ENCODE measurements at regions not wholly inside any gene's neighbourhood (a gene's known extent, or its start where the extent isn't known, plus 50 kb on each side); places are given as distances from the start of the nearest gene placed in this dataset.

DNA sequence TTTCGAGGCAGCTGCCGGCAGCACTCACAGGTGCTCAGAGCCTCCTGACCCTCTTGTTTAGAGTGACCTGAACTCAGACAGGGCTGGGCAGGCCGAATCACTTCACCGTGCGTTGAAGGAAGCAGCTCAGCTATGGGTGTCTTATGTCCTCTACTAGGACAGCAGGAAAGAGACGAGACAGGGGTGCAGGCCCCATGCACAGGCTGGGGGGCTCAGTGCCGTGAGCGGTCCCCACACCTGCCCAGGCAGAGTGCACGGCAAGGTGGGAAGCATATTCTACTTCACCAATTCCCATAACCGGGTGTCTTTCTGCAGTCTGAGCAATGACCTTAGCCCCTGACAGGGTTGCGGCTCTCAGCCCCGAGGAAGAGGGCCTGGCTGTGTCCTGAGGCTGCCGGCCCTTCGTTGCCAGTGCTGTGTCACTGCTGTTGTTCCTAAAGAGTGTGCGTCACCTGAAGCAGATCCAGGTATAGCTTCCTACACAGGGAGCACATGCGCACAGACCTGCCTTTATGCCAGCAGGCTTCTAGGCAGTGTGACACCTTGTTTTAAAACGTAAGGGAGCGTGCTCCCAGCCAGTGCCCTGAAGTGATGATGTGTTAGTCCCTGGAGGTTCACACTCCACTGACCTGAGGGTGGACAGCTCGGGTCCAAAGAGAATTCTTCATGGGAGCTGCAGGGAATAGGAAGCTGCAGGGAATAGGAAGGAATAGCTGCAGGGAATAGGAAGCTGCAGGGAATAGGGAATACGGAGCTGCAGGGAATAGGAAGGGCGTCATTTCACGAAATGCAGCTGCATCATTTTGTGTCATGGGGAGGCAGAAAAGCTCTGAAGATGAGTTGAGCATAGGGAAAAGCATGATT lies 207.9 kb upstream of the SALL3 start:
- no peaks in the 10 kb centered on the region for H3K4me1 ChIP-seq (ENCODE audit: control insufficient read depth in 3 of 3, insufficient read depth in 3 of 3, low read length in 3 of 3)
- H3K9me3 ChIP-seq (ENCODE audit: control insufficient read depth in 3 of 3, low read length in 3 of 3): no peaks in the 10 kb centered on the region
- no peaks in the 10 kb centered on the region for H3K36me3 ChIP-seq (ENCODE audit: control insufficient read depth in 3 of 3, insufficient read depth in 3 of 3, low read length in 3 of 3)
- no peak overlapping the region for H3K4me3 ChIP-seq (ENCODE audit: low read length in 3 of 3)
- H3K27ac ChIP-seq (ENCODE audit: low read depth, low read length): no peak overlapping the region
- no peak overlapping the region for H3K9ac ChIP-seq (ENCODE audit: low read depth in 1 of 3, low read length in 3 of 3)
- peaks cover 0 to 53% (median 16%) of the 10 kb centered on the region in 3 donors for H3K27me3 ChIP-seq (ENCODE audit: control insufficient read depth in 3 of 3, insufficient read depth in 3 of 3, low read length in 3 of 3)

DNA sequence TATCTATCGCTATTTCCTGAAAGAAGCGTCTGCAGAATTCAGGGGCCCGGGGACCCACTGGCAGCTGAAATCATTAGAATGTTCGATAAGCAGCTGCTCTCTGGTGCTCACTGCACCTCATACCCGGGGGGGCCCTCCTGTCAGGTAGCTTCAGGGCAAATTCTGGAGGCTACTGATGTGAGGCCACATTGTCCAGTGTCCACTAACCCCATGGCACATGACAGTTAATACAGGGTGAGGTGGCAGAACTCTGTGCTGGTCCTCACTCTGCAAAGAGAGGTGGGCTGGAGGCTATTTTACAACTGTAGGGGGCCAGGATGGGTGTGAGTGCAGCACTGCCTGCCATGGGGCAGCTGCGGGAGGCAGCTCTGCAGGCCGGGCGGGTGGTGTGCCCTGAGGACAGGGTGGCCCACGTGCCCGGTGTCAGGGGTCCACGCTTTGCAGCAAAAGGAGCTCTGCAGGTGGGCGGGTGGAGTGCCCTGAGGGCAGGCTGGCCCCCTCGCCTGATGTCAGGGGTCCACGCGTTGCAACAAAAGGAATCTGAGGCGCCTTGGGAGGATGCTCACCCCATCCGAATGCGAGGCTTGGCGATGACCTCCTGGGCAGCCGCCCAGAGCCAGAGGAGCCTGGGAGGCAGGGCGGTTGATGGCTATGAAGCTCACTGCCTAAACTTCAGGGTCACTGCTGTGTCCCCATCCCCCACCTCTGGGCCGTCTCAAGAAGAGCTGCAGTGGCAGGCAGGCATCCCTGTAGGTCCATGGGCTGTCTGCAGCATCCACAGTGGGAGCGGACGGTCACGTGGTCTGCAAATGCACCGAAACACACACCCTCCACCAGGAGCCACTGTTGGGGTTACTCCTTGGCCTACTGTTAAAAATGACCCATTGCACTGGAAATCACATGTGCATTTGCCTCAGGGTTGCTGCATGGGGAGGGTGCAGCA lies 207.0 kb upstream of the SALL3 start:
- no peak overlapping the region for H3K9ac ChIP-seq (ENCODE audit: low read depth in 1 of 3, low read length in 3 of 3)
- peaks cover 0 to 49% (median 14%) of the 10 kb centered on the region in 3 donors for H3K27me3 ChIP-seq (ENCODE audit: control insufficient read depth in 3 of 3, insufficient read depth in 3 of 3, low read length in 3 of 3)
- H3K4me1 ChIP-seq (ENCODE audit: control insufficient read depth in 3 of 3, insufficient read depth in 3 of 3, low read length in 3 of 3): no peaks in the 10 kb centered on the region
- H3K4me3 ChIP-seq (ENCODE audit: low read length in 3 of 3): no peak overlapping the region
- H3K27ac ChIP-seq (ENCODE audit: low read depth, low read length): no peak overlapping the region
- no peaks in the 10 kb centered on the region for H3K9me3 ChIP-seq (ENCODE audit: control insufficient read depth in 3 of 3, low read length in 3 of 3)
- no peaks in the 10 kb centered on the region for H3K36me3 ChIP-seq (ENCODE audit: control insufficient read depth in 3 of 3, insufficient read depth in 3 of 3, low read length in 3 of 3)

DNA sequence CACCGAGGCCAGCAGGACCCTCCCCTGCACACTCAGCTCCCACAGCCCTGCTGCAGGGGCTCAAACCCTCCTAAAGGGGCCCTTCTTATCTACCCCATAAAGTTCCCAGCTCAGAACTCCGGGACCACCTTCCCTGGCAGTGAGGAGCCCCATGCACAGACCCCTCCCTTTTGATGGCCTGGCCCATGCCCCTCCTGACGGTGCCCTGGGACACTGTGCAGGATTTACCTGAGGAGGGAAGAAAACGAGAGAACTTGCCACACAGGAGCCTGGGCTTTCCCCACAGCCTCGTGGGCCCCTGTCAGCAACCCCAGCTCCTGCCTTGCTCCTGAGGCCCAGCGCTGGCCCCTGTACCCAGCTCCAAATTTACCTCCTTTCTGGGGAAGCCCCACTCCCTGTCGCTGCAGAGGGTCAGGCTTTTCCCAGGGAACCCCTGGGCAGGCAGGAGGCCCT lies 206.3 kb upstream of the SALL3 start:
- Histone ChIP-seq H3K27me3 (ENCODE audit: control insufficient read depth in 3 of 3, insufficient read depth in 3 of 3, low read length in 3 of 3) (peaks cover 0 to 43% (median 10%) of the 10 kb centered on the region in 3 donors), H3K4me3 (ENCODE audit: low read length in 3 of 3) (no peak overlapping the region), H3K9me3 (ENCODE audit: control insufficient read depth in 3 of 3, low read length in 3 of 3) (no peaks in the 10 kb centered on the region), H3K36me3 (ENCODE audit: control insufficient read depth in 3 of 3, insufficient read depth in 3 of 3, low read length in 3 of 3) (no peaks in the 10 kb centered on the region), H3K4me1 (ENCODE audit: control insufficient read depth in 3 of 3, insufficient read depth in 3 of 3, low read length in 3 of 3) (no peaks in the 10 kb centered on the region), H3K27ac (ENCODE audit: low read depth, low read length) (no peak overlapping the region), H3K9ac (ENCODE audit: low read depth in 1 of 3, low read length in 3 of 3) (no peak overlapping the region)

DNA sequence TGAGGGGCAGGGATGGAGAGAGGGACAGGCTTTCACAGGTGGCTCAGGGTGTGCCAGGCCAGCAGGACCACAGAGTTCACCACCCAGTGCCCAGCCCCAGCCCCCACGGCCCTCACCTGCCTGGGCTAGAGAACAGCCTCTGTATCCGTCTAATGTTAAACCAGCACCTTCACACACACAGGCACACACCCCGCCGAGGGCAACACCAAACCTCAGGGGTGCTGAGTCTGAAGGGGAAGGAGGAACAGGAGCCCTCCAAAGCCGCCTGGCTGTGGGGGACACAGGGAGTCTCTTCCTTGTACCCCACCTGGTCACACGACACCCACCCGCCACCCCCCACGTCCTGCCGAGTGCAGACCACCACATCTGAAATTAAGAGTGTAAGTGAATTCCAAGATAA lies 205.8 kb upstream of the SALL3 start:
- Histone ChIP-seq H3K4me1 (ENCODE audit: control insufficient read depth in 3 of 3, insufficient read depth in 3 of 3, low read length in 3 of 3) (no peaks in the 10 kb centered on the region), H3K4me3 (ENCODE audit: low read length in 3 of 3) (no peak overlapping the region), H3K9me3 (ENCODE audit: control insufficient read depth in 3 of 3, low read length in 3 of 3) (no peaks in the 10 kb centered on the region), H3K9ac (ENCODE audit: low read depth in 1 of 3, low read length in 3 of 3) (no peak overlapping the region), H3K27ac (ENCODE audit: low read depth, low read length) (no peak overlapping the region), H3K27me3 (ENCODE audit: control insufficient read depth in 3 of 3, insufficient read depth in 3 of 3, low read length in 3 of 3) (peaks cover 0 to 38% (median 10%) of the 10 kb centered on the region in 3 donors), H3K36me3 (ENCODE audit: control insufficient read depth in 3 of 3, insufficient read depth in 3 of 3, low read length in 3 of 3) (no peaks in the 10 kb centered on the region)

DNA sequence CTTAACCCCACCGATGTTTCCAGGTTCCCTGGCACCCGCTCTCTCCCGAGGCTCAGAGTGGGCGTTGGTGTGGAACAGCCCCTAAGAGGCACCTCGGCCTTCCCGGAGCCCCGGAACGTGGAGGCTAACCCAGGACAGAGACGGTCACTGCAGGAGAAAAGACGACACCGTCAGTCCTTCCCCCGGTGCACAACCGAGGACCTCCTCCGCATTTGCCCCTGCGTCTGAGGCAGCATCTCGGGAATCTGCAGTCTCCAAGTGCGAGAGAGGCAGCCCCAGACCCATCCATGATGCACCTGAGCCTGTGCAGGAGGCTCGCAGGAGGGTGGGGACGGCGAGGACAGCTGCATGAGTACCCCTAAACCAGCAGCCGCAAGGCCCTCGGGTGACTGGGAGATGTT lies 204.9 kb upstream of the SALL3 start:
- H3K9me3 ChIP-seq (ENCODE audit: control insufficient read depth in 3 of 3, low read length in 3 of 3): no peaks in the 10 kb centered on the region
- no peaks in the 10 kb centered on the region for H3K4me1 ChIP-seq (ENCODE audit: control insufficient read depth in 3 of 3, insufficient read depth in 3 of 3, low read length in 3 of 3)
- H3K36me3 ChIP-seq (ENCODE audit: control insufficient read depth in 3 of 3, insufficient read depth in 3 of 3, low read length in 3 of 3): no peaks in the 10 kb centered on the region
- no peak overlapping the region for H3K27ac ChIP-seq (ENCODE audit: low read depth, low read length)
- H3K9ac ChIP-seq (ENCODE audit: low read depth in 1 of 3, low read length in 3 of 3): no peak overlapping the region
- peaks cover 0 to 29% (median 4%) of the 10 kb centered on the region in 3 donors for H3K27me3 ChIP-seq (ENCODE audit: control insufficient read depth in 3 of 3, insufficient read depth in 3 of 3, low read length in 3 of 3)
- H3K4me3 ChIP-seq (ENCODE audit: low read length in 3 of 3): no peak overlapping the region

DNA sequence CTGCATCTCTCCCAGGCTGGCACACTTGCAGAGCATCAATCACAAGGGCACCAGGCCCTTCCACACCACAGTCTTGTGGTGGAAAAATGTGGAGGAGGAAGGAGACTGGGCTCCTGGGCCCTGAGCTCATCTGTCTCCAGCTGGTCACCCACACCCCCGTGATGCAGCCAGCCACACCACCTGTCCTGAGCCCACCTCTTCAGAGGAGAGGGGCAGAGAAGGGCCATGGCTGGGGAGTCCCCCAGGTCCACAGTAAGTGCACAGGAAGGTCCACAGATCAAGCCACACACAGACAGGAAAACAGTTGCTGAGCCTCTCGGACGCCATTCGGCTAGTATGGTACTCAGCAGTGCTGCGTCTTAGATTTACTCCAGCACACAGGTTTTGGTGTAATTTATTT lies 203.5 kb upstream of the SALL3 start:
- Histone ChIP-seq H3K9ac (ENCODE audit: low read depth in 1 of 3, low read length in 3 of 3) (no peak overlapping the region), H3K27me3 (ENCODE audit: control insufficient read depth in 3 of 3, insufficient read depth in 3 of 3, low read length in 3 of 3) (peaks cover 0 to 18% (median 3%) of the 10 kb centered on the region in 3 donors), H3K27ac (ENCODE audit: low read depth, low read length) (no peak overlapping the region), H3K9me3 (ENCODE audit: control insufficient read depth in 3 of 3, low read length in 3 of 3) (no peaks in the 10 kb centered on the region), H3K4me3 (ENCODE audit: low read length in 3 of 3) (no peak overlapping the region), H3K4me1 (ENCODE audit: control insufficient read depth in 3 of 3, insufficient read depth in 3 of 3, low read length in 3 of 3) (no peaks in the 10 kb centered on the region), H3K36me3 (ENCODE audit: control insufficient read depth in 3 of 3, insufficient read depth in 3 of 3, low read length in 3 of 3) (no peaks in the 10 kb centered on the region)

DNA sequence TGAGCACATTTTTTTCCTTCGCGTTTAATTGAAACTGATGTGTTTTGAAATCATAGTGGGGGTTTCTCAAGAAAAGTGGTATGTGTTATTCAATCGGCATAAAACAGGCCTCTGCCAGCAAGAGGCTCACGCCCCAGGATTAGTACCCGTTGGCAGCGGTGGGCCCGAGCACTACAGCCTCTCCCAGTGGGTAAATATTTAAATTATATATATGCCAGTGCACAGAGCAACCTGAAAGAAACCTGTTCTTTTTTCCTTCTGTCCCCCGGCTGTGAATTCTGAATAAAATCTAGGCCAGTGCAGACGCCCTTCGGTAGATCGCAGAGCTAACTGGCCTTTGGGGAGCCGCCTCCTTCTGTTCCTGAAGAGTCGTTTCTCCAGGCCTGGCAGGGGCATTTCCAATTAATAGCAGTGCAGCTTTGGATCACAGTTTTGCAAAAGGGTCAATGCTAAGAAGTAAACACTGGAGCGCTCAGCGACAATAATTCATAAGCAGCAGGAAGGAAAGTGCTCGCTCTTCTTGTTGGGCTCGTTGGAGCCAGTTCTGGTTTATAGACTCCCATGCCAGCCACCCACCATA lies 202.8 kb upstream of the SALL3 start:
- Histone ChIP-seq H3K27ac (ENCODE audit: low read depth, low read length) (no peak overlapping the region), H3K4me1 (ENCODE audit: control insufficient read depth in 3 of 3, insufficient read depth in 3 of 3, low read length in 3 of 3) (no peaks in the 10 kb centered on the region), H3K36me3 (ENCODE audit: control insufficient read depth in 3 of 3, insufficient read depth in 3 of 3, low read length in 3 of 3) (no peaks in the 10 kb centered on the region), H3K9ac (ENCODE audit: low read depth in 1 of 3, low read length in 3 of 3) (no peak overlapping the region), H3K9me3 (ENCODE audit: control insufficient read depth in 3 of 3, low read length in 3 of 3) (no peaks in the 10 kb centered on the region), H3K4me3 (ENCODE audit: low read length in 3 of 3) (no peak overlapping the region), H3K27me3 (ENCODE audit: control insufficient read depth in 3 of 3, insufficient read depth in 3 of 3, low read length in 3 of 3) (peaks cover 0 to 16% (median 3%) of the 10 kb centered on the region in 3 donors)

DNA sequence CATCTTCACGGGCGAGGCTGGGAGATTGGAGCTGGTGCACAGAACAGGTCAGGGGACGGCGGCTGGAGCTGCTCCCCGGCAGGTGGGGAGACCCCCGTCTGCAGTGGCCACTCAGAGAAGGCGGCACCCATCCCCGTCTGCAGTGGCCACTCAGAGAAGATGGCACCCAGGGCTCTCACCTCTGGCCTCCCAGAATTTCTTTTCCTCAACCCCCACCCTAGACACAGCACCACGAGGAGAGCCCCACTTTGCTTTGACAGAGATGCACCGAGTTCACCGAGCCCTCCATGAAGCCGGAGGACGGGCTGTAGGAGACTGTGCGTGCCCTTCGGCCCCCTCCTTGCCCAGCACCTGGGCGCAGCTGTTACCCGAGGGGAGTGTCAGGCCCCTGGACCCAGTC lies 201.6 kb upstream of the SALL3 start:
- Histone ChIP-seq H3K36me3 (ENCODE audit: control insufficient read depth in 3 of 3, insufficient read depth in 3 of 3, low read length in 3 of 3) (no peaks in the 10 kb centered on the region), H3K4me1 (ENCODE audit: control insufficient read depth in 3 of 3, insufficient read depth in 3 of 3, low read length in 3 of 3) (no peaks in the 10 kb centered on the region), H3K9ac (ENCODE audit: low read depth in 1 of 3, low read length in 3 of 3) (no peak overlapping the region), H3K9me3 (ENCODE audit: control insufficient read depth in 3 of 3, low read length in 3 of 3) (no peaks in the 10 kb centered on the region), H3K27ac (ENCODE audit: low read depth, low read length) (no peak overlapping the region), H3K4me3 (ENCODE audit: low read length in 3 of 3) (no peak overlapping the region), H3K27me3 (ENCODE audit: control insufficient read depth in 3 of 3, insufficient read depth in 3 of 3, low read length in 3 of 3) (peaks cover 0 to 8% (median 3%) of the 10 kb centered on the region in 3 donors)

DNA sequence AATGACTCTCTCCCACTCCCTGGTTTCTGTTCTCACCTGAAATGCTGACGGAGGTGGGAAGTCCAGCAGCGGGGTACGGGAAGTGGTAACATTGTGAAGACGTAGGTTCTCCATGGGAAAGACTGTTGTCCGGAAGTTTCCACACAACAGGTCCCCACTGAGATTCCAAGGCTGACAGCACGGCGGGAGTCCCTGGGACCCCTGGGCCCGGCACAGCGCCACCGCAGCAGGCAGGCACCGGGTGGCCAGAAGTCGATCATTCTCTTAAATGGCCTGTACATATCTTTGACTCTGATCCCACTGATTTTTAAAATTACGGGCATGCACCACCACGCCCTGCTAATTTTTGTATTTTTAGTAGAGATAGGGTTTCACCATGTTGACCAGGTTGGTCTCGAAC lies 201.0 kb upstream of the SALL3 start:
- H3K27me3 ChIP-seq (ENCODE audit: control insufficient read depth in 3 of 3, insufficient read depth in 3 of 3, low read length in 3 of 3): peaks cover under 1 to 8% (median 3%) of the 10 kb centered on the region in 3 donors
- no peak overlapping the region for H3K9ac ChIP-seq (ENCODE audit: low read depth in 1 of 3, low read length in 3 of 3)
- H3K36me3 ChIP-seq (ENCODE audit: control insufficient read depth in 3 of 3, insufficient read depth in 3 of 3, low read length in 3 of 3): no peaks in the 10 kb centered on the region
- no peaks in the 10 kb centered on the region for H3K9me3 ChIP-seq (ENCODE audit: control insufficient read depth in 3 of 3, low read length in 3 of 3)
- H3K4me3 ChIP-seq (ENCODE audit: low read length in 3 of 3): no peak overlapping the region
- no peak overlapping the region for H3K27ac ChIP-seq (ENCODE audit: low read depth, low read length)
- H3K4me1 ChIP-seq (ENCODE audit: control insufficient read depth in 3 of 3, insufficient read depth in 3 of 3, low read length in 3 of 3): no peaks in the 10 kb centered on the region
